Left lung (tissue), 4 donors: ENCODE measurements at regions not wholly inside any gene's neighbourhood (a gene's known extent, or its start where the extent isn't known, plus 50 kb on each side); places are given as distances from the start of the nearest gene placed in this dataset.

Experiments
- ATAC-seq: fragments of 200-7000 bp; cut with Tn5 transposase; one replicate; pipeline ENCODE4 v1.9.1; 2020; ENCODE audit warnings: moderate library complexity
- DNase-seq, 4 donors: peaks; one replicate each; pipeline ENCODE4 v3.0.0-alpha.2; 2013 to 2020
- H3K27ac ChIP-seq, 2 donors: fragments of 200-600 bp; sonication (generic) in 1 of 2; one replicate each; pipeline versions ENCODE4 v1.5.0 to v1.8.0; 2020 to 2021
- H3K27me3 ChIP-seq, 2 donors: fragments of 200-600 bp; sonication (generic) in 1 of 2; one replicate each; pipeline versions ENCODE4 v1.5.0 to v1.8.0; 2020 to 2021
- H3K36me3 ChIP-seq, 2 donors: fragments of 200-600 bp; sonication (generic) in 1 of 2; one replicate each; pipeline versions ENCODE4 v1.5.0 to v1.8.0; 2020 to 2021
- H3K4me1 ChIP-seq, 2 donors: fragments of 200-600 bp; one replicate each; pipeline ENCODE4 v1.8.0; 2021
- H3K4me3 ChIP-seq, 2 donors: fragments of 200-600 bp; sonication (generic) in 1 of 2; one replicate each; pipeline versions ENCODE4 v1.5.0 to v1.8.0; 2020 to 2021; ENCODE audit warnings: mild to moderate bottlenecking in 1 of 2
- H3K9me3 ChIP-seq, 2 donors: fragments of 200-600 bp; sonication (generic) in 1 of 2; one replicate each; pipeline versions ENCODE4 v1.5.0 to v1.8.0; 2020 to 2021
- intact Hi-C, 2 donors: fragments of 100-400 bp; cut with DNase I; formaldehyde crosslinking; loops; one replicate each; pipeline versions ENCODE4 v1.11.2 to v1.14.2; 2022
- TF ChIP-seq, protein P1 (sequence below), 2 donors: fragments of 200-600 bp; sonication (generic) in 1 of 2; IDR thresholded peaks; one replicate each; pipeline versions ENCODE4 v1.5.0 to v1.8.0; 2021; ENCODE audit warnings: antibody characterized with exemption in 2 of 2
- donor health status: DM: no; HTN: yes; CAD: no.
- donor health status: DM: no; HTN: no; CAD: no.

DNA sequence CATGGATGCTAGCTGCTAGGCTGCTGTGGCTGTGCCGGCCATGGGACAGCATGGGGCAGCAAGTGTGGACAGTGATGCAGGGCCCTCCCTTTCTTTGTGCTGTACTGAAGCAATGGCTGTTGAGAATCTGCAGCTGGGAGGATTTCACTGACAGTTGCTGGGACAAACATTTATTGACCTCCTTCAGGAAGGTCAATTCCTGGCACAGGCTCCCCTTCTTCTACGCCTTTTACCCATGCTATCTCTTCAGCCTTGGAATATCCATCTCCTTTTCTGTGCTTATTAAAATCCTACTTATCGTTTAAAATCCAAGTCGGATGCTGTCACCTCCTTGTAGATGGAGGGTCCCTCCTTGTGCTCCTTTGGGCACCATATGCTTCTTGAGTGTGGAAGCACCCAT lies 213.1 kb upstream of the USP24 start:
- intact Hi-C loops, result no loop called here
- Histone ChIP-seq H3K4me3 (no peak overlapping the region), H3K36me3 (no peaks in the 10 kb centered on the region), H3K4me1 (peaks cover 5 to 16% of the 10 kb centered on the region in 2 donors), H3K9me3 (no peaks in the 10 kb centered on the region), H3K27me3 (peaks cover 0 to 9% of the 10 kb centered on the region in 2 donors), H3K27ac (peak overlapping the region; percentile 49 to 51)
- TF ChIP-seq, protein P1, sequence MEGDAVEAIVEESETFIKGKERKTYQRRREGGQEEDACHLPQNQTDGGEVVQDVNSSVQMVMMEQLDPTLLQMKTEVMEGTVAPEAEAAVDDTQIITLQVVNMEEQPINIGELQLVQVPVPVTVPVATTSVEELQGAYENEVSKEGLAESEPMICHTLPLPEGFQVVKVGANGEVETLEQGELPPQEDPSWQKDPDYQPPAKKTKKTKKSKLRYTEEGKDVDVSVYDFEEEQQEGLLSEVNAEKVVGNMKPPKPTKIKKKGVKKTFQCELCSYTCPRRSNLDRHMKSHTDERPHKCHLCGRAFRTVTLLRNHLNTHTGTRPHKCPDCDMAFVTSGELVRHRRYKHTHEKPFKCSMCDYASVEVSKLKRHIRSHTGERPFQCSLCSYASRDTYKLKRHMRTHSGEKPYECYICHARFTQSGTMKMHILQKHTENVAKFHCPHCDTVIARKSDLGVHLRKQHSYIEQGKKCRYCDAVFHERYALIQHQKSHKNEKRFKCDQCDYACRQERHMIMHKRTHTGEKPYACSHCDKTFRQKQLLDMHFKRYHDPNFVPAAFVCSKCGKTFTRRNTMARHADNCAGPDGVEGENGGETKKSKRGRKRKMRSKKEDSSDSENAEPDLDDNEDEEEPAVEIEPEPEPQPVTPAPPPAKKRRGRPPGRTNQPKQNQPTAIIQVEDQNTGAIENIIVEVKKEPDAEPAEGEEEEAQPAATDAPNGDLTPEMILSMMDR (IDR thresholded peaks at IDR 0.05), result no peak
- DNase-seq (peak in 1 of 4 donors; percentile 59), ATAC-seq (no peak)

DNA sequence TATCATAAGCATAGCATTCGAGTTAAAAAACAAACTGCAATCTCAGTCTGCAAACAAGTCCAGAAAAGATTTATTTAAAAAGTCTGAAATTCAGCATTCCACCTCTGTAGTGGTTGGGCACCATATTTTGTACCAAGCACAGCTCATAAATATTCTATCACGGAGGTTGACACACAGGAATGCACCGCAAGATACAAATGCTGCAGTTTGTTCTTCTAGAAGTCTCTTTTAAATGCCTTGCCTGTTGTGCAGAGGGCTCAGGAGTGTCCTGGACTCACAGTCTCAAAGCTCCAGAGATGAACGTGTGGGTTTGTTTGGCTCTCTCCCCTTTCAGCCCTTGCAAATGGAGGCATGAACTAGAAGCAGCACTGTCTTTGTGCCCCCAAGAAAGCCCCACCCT lies 212.4 kb upstream of the USP24 start:
- H3K4me1 ChIP-seq, result peaks cover 5 to 16% of the 10 kb centered on the region in 2 donors
- H3K4me3 ChIP-seq, result no peak overlapping the region
- no peaks in the 10 kb centered on the region for H3K36me3 ChIP-seq
- TF ChIP-seq, protein P1 (IDR thresholded peaks at IDR 0.05), result no peak
- DNase-seq (no peak), ATAC-seq (no peak)
- peaks cover 0 to 10% of the 10 kb centered on the region in 2 donors for H3K27me3 ChIP-seq
- peak overlapping the region in 1 of 2 donors; percentile 49 for H3K27ac ChIP-seq
- intact Hi-C loops, result no loop called here
- H3K9me3 ChIP-seq, result no peaks in the 10 kb centered on the region

DNA sequence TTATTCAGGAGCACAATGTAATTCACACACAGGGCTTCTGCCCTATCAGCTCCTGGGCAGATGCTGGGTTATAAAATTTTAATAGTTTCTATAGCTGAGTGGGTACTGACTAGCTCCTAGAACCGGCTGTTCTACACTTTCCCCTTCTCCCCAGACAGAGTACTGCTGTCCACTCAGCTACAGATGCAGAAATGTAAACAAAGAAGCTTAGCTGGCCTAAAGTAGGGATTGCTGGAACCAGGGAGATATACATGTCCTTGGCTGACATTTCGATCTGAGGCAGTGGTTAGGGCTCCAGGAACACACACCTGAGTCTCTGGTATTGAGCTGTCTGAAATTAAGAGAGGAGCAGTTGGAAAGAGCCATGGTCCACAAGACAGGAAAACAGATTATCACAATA lies 211.5 kb upstream of the USP24 start:
- no peak for ATAC-seq

DNA sequence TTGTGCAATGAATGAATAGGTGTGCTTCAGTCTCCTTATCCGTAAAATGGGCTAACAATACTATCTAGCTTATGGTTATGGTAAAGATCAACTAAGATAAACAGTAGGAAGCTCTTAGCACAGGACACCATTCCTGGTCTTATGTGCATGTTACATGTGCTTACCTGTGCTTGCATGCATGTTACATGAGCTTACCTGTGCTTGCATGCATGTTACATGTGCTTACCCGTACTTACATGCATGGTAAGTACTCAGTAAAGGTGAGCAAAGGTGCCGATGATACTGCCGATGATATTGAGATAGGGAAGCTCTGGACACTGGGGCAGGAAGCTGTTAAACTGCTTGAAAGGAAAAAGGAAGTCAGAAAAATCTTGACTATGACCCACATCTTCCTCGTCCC lies 211.0 kb upstream of the USP24 start:
- Histone ChIP-seq H3K27me3 (peaks cover 0 to 13% of the 10 kb centered on the region in 2 donors), H3K27ac (no peak overlapping the region), H3K36me3 (no peaks in the 10 kb centered on the region), H3K4me1 (peaks cover 5 to 16% of the 10 kb centered on the region in 2 donors), H3K4me3 (no peak overlapping the region), H3K9me3 (peaks cover 0 to 6% of the 10 kb centered on the region in 2 donors)
- DNase-seq, result no peak
- ATAC-seq, result no peak
- intact Hi-C loops, result no loop called here
- TF ChIP-seq, protein P1 (IDR thresholded peaks at IDR 0.05), result no peak

More for the DNA sequence above, 211.5 kb upstream of the USP24 start:
- TF ChIP-seq, protein P1 (IDR thresholded peaks at IDR 0.05), result no peak
- peaks cover 5 to 16% of the 10 kb centered on the region in 2 donors for H3K4me1 ChIP-seq
- peaks cover 0 to 6% of the 10 kb centered on the region in 2 donors for H3K9me3 ChIP-seq
- no peak overlapping the region for H3K4me3 ChIP-seq
- intact Hi-C loops, result no loop called here
- DNase-seq, result no peak
- no peak overlapping the region for H3K27ac ChIP-seq
- H3K27me3 ChIP-seq, result peaks cover 0 to 13% of the 10 kb centered on the region in 2 donors
- no peaks in the 10 kb centered on the region for H3K36me3 ChIP-seq

DNA sequence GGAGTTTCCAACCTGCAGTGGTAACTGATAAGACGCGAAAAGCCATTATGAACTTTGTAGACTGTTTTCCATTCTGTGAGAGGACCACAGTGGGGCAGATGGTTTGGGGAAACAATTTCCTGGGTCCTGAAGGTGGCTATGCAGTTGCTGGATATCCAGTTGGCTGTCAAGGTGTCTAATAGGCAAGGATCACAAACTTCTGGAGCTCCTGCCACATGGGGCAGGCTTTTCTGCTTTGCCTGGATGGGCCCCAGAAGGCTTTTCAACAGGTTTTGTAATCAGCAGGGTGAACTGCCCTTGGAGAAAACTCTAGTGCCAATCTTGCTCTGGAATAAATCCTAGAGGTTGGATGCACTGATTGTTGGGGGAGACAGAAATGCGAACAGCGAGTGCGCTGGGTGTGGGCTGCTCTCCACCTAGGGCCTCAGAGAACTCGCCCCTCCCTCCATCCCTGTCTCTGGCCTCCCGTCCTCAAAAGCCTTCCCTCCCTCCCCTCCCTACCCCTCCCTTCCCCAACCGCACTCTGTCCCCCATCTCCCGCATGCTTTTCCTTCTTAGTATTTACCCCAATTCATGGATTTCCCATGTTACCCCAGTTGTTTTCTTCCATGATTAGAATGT lies 210.3 kb upstream of the USP24 start:
- TF ChIP-seq, protein P1 (IDR thresholded peaks at IDR 0.05), result no peak
- Histone ChIP-seq H3K27me3 (peaks cover 0 to 10% of the 10 kb centered on the region in 2 donors), H3K27ac (no peak overlapping the region), H3K36me3 (no peaks in the 10 kb centered on the region), H3K4me1 (peaks cover 3 to 12% of the 10 kb centered on the region in 2 donors), H3K9me3 (peaks cover 0 to 6% of the 10 kb centered on the region in 2 donors), H3K4me3 (no peak overlapping the region)
- ATAC-seq, result no peak
- DNase-seq, result no peak
- intact Hi-C loops, result no loop called here
